Fibroblast of lung (primary cell): ENCODE measurements at regions not wholly inside any gene's neighbourhood (a gene's known extent, or its start where the extent isn't known, plus 50 kb on each side); places are given as distances from the start of the nearest gene placed in this dataset.

Experiments
- EZH2 ChIP-seq: IDR thresholded peaks from 2 replicates; pipeline ENCODE4 v1.5.1; 2012; ENCODE audit warnings: low read length, control low read depth, mild to moderate bottlenecking; ENCODE audit errors: missing control alignments
- TF ChIP-seq, protein P1 (sequence below), 2 donors: IDR thresholded peaks in 1 of 2; conservative IDR thresholded peaks in 1 of 2; 1 replicate in 1 of 2; 2 replicates in 1 of 2; pipeline ENCODE4 v1.5.1; 2011 to 2012; ENCODE audit warnings: low read length in 2 of 2, control low read depth in 1 of 2, inconsistent platforms in 1 of 2, low read depth in 1 of 2, mild to moderate bottlenecking in 1 of 2

DNA sequence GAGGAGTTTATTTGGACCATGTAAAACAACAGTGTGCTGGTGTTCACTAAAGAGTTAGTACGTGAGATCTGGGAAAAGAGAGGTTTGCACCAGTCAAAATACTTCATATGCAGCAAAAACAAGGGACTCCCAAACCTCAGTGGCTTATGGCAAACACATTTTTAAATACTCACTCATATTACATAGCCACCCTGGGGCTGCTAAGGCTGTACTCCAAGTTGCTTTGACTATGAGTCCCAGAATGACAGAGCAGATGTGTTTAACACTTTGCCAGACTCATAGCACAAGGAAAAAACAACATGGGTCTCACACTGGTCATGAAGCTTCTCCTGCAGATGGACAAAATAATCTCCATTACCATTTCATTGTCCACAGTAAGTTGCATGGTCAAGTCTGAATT, 202.8 kb upstream of the GRIA4 start:
- no peak for TF ChIP-seq EZH2
- TF ChIP-seq, protein P1, sequence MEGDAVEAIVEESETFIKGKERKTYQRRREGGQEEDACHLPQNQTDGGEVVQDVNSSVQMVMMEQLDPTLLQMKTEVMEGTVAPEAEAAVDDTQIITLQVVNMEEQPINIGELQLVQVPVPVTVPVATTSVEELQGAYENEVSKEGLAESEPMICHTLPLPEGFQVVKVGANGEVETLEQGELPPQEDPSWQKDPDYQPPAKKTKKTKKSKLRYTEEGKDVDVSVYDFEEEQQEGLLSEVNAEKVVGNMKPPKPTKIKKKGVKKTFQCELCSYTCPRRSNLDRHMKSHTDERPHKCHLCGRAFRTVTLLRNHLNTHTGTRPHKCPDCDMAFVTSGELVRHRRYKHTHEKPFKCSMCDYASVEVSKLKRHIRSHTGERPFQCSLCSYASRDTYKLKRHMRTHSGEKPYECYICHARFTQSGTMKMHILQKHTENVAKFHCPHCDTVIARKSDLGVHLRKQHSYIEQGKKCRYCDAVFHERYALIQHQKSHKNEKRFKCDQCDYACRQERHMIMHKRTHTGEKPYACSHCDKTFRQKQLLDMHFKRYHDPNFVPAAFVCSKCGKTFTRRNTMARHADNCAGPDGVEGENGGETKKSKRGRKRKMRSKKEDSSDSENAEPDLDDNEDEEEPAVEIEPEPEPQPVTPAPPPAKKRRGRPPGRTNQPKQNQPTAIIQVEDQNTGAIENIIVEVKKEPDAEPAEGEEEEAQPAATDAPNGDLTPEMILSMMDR (conservative IDR thresholded peaks at IDR 0.05 in 1 of 2, IDR thresholded peaks at IDR 0.05 in 1 of 2; ENCODE audit: low read depth in 1 of 2, low read length in 2 of 2), result no peak
